COLO829 (cell line): ENCODE measurements at regions not wholly inside any gene's neighbourhood (a gene's known extent, or its start where the extent isn't known, plus 50 kb on each side); places are given as distances from the start of the nearest gene placed in this dataset.
"Not testable (repeated sequence)": the region's sequence is repeated elsewhere in the genome, so short reads cannot be mapped to it uniquely, and the experiment has no call there.

Experiments used
- DNase-seq: peaks from one replicate; pipeline ENCODE4 v3.0.0; 2012; ENCODE audit warnings: low spot score

GRCh38 chr16:31581065-31581464 is 53.4 kb downstream of the AHSP start:
- not testable (repeated sequence) for DNase-seq

- DNase-seq: not testable (repeated sequence)
Measured at GRCh38 chr16:31601737-31602384, 74.2 kb downstream of the AHSP start.

- no peak for DNase-seq
Measured at GRCh38 chr16:31618130-31618529, 90.4 kb downstream of the AHSP start.

GRCh38 chr16:31636433-31636832 is 108.7 kb downstream of the AHSP start:
- DNase-seq: no peak

GRCh38 chr16:31641279-31641678 is 113.6 kb downstream of the AHSP start:
- no peak for DNase-seq

DNA sequence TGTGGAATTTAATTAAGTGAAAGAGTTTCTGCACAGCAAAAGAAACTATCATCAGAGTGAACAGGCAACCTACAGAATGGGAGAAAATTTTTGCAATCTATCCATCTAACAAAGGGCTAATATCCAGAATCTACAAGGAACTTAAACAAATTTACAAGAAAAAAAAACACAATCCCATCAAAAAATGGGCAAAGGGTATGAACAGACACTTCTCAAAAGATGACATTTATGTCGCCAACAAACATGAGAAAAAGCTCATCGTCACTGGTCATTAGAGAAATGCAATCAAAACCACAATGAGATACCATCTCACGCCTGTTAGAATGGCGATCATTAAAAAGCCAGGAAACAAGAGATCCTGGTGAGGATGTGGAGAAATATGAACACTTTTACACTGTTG is 128.0 kb downstream of the AHSP start:
- not testable (repeated sequence) for DNase-seq

GRCh38 chr16:31664683-31665482 is 137.2 kb downstream of the AHSP start:
- DNase-seq: no peak

DNA sequence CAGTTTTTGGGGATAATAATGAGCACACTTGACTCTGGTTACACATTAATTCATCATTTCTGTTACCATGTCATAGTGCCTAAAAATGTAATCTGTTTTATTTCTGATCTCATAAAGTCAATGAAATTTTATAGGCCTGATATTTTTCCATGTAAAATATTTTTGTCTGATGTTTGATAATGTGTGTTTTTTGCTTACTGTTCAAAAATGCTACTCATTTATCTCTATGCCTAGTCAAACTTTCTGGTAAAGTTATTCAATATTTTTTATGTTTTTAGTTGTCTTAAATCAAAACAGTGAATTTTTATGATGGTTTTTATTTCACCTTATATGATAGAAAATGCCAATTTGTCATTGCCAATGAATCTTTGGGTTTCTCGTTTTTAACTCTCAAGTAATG is 147.0 kb downstream of the AHSP start:
- DNase-seq: no peak

DNA sequence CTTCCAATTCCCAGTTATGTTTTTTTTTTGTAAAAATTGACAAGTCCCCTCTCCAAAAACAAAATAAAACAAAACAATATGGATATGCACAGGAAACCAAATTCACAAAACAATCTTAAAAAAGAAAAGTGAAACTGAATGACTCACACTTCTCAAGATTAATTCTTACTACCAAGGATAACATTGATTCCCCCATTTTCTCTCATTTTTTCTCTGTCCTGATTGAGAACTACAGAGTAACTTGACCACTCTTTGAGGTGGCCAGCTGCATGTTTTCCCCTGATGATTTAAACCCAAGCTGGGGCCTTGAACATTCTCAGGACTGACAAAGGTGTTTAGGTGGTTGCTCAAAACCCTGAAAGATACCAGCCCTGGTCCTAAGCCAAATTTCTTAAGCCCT is 149.0 kb downstream of the AHSP start:
- no peak for DNase-seq

DNA sequence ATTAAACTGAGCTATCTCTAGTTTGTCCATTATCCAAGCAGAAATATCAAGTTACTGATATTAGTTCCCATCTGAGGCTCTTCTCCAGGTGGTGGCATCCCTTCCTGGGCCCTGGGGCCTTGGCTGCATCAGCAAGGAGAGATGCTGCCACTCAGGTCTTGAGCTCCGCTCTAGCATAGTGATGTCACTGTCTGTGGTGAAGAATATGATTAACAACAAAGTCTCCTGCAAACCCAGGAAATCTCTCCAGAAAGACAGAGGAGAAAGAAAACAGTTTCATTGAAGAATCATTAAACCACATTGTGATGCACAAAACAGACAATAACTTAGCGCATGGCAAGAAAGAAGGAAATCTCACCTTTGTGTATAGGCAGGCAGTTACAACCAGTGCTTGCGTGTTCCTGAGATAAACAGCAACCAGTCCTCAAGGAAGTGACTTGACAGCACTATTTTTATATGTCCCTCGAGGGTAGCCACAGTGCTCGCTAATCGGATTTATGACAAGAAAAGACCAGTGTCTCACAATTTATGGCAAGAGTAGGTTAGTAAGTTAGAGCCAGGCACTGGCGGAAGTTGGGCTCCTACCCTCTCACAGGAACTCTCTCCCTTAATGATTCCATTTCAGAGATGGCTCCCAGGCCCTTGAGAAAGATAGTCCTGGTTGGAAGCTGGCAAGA is 151.1 kb downstream of the AHSP start:
- no peak for DNase-seq

DNA sequence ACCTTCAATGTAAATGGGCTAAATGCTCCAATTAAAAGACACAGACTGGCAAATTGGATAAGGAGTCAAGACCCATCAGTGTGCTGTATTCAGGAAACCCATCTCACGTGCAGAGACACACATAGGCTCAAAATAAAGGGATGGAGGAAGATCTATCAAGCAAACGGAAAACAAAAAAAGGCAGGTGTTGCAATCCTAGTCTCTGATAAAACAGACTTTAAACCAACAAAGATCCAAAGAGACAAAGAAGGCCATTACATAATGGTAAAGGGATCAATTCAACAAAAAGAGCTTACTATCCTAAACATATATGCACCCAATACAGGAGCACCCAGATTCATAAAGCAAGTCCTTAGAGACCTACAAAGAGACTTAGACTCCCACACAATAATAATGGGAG is 161.6 kb downstream of the AHSP start:
- not testable (repeated sequence) for DNase-seq

DNA sequence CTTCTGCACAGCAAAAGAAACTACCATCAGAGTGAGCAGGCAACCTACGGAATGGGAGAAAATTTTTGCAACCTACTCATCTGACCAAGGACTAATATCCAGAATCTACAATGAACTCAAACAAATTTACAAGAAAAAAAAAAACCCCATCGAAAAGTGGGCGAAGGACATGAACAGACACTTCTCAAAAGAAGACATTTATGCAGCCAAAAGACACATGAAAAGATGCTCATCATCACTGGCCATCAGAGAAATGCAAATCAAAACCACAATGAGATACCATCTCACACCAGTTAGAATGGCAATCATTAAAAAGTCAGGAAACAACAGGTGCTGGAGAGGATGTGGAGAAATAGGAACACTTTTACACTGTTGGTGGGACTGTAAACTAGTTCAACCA is 164.6 kb downstream of the AHSP start:
- not testable (repeated sequence) for DNase-seq

DNA sequence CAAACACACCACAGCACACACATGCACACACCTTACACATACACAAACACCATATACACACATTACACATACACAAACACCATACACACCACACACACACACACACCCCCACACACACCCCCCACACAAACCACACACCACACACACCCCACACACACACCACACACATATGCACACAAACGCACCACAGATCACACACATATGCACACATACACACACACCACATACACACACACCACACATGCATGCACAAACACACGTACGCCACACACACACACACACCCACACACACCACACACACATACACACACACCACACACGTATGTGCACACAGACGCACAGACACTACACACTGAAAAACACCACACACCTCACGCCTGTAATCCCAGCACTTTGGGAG is 166.0 kb downstream of the AHSP start:
- DNase-seq: no peak

DNA sequence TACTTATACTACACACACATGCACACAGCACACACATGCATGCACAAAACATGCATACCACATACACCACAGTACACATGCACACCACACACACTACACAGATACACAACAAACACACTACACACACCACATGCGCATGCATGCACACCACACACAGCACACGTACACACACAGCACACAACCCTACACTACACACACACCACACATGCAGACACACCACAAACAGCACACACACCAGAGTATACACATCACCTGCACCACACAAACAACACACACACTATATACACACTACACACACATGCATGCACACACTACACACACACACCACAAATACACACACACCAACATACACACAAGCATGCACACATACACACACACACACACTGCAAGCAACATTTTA is 166.8 kb downstream of the AHSP start:
- DNase-seq: no peak

DNA sequence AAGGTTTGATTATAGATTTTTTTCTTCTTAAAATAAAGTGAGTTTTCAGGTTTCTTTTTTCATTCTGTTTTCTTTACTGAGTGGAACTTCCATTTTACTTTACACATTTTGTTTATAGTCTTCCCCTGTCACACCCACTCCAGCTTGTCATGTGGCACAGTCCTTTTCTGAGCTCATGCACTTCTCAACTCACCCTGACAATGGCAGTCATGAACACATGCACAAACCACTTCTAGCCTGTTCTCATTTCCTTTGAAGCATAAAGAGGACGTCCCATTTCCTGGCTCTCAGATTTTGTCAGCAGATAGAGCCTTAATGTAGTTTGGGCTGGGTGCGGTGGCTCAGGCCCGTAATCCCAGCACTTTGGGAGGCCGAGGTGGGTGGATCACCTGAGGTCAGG is 168.0 kb downstream of the AHSP start:
- DNase-seq: no peak

DNA sequence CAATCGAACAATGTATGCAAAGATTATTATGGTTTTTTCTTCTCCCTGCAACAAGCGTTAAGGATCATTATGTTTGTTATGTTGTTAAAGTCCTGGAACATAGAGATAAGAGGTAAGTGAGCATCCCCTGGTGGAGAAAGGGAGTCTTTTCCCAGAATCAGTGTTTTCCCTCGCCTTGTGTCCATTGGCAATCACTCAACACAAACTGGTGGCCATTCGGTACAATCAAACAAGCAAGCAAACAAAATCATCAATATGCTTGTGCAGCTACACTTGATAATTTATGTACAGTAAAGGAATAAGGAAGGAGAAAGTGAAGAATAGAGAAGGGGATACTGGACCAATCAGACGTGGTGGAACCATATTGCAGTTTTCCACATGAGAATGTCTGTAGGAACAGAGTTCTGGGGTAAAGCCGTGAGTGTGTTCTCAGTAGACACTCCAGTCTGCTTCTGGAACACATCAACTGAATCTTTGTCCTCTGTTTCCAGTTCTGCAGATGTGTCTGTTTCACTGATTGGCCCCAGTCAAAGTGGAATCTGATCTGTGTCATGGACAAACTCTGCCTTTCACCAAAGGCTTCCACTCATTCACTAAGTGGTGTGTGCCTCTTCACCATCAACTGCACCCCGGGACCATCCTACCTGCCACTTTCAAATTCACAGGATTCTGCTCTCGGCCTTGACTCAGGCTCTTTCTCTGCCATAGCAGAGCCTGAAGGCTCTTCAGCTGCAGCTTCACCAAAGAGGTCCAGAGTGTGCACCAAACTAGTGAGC is 169.5 kb downstream of the AHSP start:
- peak; percentile 37 for DNase-seq

DNA sequence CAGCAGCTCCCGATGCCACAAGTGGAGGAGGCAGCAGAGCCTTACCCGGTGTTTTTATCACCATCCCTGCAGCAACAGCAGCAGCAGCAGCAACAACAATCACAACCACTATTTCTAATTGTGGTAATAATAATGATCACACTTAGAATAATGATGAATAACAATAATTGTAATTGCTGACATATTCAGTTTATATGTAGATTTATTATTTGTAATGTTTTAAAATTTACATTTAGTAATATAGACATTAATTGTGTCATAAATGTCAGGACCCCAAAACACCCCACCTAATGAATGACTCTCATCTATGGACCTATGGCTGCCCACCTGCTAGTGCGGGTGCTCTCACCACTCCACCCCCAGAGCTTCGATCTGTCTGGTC is 170.0 kb downstream of the AHSP start:
- no peak for DNase-seq

GRCh38 chr16:31698901-31699300 is 171.2 kb downstream of the AHSP start:
- DNase-seq: no peak

DNA sequence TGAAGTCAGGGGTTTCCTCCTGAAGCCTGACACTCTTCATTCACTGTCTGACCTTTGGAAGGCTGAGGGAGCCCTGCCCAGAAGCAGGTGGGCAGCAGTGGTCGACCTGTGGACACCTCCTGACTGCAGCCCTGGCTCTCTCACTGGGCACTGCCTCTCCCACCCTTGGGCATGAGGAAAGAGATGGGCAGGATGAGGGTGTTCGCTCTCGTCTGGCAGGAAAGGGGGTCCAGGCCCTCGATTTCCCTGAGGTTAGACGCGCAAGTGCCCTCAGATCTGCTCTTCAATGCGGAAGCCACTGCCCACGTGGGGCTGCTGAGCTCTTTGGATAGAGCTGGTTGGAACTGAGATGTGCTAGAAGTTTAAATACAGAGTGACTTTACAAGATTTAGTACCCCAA is 171.9 kb downstream of the AHSP start:
- DNase-seq: no peak

- no peak for DNase-seq
Measured at GRCh38 chr16:31700200-31700529, 172.5 kb downstream of the AHSP start.

DNA sequence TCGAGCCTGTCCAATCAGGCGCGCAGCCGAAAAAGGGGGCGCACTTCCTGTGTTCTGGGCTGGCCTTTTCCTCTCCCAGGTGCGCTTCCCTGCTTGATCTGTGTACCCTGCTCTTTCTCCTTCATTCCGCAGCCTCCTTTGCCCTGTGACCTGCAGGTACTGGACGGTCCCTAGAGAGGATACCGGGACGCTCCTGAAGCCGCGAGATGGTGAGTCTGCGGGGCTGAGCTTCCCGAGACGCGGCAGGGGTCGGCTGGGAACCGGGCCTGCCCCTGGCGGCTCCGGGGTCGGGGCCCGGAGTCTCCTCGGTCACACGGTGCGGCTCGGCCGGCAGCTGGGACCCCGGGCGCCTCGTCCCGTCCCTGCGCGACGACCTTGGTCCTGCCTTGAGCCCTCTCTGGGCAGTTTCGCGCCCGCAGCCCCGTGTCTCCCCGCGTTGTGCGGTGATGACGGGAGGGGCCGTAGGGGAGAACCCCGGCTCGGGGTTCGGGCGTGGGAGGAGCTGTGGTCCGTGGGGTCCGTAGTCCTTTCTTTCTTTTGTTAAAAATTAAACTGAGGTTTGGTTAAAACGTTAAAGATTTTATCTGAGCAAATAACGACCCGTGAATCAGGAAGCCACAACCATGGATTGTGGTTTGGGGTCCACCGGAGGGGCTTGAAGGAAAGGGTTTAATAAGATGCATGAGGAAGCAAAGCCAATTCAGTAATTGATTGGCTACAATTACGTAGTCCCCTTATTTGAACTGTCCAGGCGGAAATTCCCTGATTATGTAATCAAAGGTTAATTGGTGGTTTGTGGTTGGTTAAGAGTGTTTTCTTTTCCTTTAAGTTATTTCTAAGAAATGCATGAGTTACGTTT is 172.8 kb upstream of the ZNF267 start:
- DNase-seq: no peak

DNA sequence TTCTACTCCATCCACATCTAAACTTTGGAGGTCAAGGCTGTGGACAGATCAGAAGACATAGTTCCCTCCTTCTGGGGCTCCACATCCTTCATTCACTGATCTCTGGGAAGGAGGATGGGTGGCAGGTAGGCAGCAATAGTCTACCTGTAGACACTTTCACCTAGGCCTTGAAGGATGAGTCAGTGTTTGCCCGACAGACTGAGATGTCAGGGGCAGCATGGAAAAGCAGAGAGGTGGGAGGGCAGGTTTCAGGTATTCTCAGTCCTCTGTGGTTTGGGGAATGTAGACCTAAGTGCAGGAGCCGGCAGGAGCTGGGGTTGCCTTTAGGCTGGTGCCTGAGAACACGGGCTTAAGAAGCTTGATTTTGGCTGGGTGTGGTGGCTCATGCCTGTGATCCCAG is 171.9 kb upstream of the ZNF267 start:
- DNase-seq: no peak
